ENCODE measurements at regions not wholly inside any gene's neighbourhood (a gene's known extent, or its start where the extent isn't known, plus 50 kb on each side); places are given as distances from the start of the nearest gene placed in this dataset.

DNA sequence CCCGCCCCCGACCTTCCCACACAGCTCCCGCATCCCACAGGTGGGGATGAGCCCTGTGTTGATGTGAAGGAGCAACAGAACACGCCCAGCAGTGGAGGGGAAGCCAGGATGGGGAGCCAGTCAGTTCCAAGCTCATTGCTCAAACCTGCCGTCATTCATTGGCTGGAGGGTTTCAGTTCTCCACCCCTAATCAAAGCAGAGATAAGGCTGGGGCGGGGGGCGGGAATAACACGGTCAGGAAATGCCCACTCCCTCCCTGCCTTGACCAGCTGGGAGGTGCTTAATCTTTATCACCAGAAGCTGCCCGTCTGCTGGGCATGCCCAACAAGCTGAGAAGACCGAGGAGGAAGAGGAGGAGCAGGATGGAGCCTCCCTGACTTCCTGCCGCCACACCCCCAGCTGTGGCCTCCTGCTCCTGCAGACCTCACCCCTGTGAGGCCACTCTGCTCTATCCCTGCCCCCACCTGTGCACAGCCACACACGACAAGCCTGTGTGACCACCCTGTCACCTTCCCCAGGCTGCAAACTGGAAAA, 265.1 kb downstream of the ZEB1 start:
- TF ChIP-seq TAF1 (IDR thresholded peaks at IDR 0.05; ENCODE audit: borderline replicate concordance, insufficient read depth, low read length): no peak
- TF ChIP-seq POLR2AphosphoS5 (IDR thresholded peaks at IDR 0.05; ENCODE audit: low read depth, low read length): no peak

All from PFSK-1 (cell line).